Left renal pelvis (tissue), 4 donors: ENCODE measurements at regions not wholly inside any gene's neighbourhood (a gene's known extent, or its start where the extent isn't known, plus 50 kb on each side); places are given as distances from the start of the nearest gene placed in this dataset.
"Not testable (repeated sequence)": the region's sequence is repeated elsewhere in the genome, so short reads cannot be mapped to it uniquely, and the experiment has no call there.

Source experiments
- DNase-seq, 4 donors: peaks; one replicate each; pipeline ENCODE4 v3.0.0-alpha.2; 2013; ENCODE audit warnings: low read depth in 4 of 4, low spot score in 3 of 4

- no peak for DNase-seq
These were observed 183.4 kb upstream of the SULF2 start for GRCh38 chr20:47968541-47969310.

- no peak for DNase-seq
These were observed 178.9 kb upstream of the SULF2 start for GRCh38 chr20:47964149-47964548.

DNA sequence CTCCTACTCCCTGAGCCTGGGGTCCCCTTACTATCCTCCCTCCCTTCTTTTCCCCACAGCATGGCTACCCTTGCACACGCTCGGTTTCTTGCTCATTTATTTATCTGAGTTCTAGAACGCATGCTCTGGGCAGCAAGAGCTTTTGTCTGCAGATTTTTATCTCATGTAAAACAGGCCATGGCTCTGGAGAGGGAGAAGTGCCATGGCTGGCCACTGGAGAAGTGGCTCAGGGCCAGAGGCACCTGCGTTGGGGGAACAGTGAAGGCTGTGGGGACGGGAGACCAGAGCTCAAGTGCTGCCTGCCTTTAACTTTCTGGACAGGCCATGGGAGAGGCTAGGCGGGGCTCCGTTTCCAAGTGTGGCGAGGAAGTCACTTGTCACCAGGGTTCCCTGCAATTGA is 177.7 kb upstream of the SULF2 start:
- no peak for DNase-seq

- no peak for DNase-seq
These were observed 177.1 kb upstream of the SULF2 start for GRCh38 chr20:47962286-47962963.

DNA sequence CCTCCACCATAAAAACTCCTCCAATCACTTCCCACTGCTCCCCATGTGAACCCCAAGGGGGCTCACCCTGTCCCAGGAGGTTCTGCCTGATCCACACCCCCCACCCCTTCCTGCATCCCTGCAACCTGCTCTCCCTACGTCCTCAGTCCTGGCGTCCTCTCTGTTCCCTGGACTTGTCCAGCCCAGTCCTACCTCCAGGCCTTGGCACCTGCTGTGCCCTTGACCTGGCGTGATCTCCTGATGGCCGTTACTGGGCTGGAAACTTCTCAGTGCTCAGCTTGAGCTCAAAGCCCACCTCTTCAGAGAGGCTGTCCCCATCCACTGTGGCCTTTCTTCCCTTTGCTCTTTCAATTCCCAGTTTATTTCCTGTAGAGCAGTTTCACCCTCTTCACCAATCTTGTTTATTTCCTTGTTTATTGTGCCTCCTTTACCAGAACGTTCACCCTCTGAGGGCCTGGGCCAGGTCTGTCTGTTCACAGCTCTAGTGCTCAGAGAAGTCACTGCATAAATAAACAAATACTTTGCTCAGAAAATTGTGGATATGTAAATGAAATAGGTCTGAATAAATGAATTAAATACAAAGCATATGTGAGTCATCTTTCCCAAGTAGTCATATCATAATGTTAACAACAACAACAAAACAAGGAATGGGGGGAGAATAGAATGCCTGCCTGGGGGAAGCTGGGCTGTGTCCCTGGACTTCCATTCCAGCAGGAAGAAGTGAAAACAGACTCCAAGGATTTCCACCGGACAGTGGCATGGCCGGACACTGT is 175.7 kb upstream of the SULF2 start:
- DNase-seq: no peak

DNA sequence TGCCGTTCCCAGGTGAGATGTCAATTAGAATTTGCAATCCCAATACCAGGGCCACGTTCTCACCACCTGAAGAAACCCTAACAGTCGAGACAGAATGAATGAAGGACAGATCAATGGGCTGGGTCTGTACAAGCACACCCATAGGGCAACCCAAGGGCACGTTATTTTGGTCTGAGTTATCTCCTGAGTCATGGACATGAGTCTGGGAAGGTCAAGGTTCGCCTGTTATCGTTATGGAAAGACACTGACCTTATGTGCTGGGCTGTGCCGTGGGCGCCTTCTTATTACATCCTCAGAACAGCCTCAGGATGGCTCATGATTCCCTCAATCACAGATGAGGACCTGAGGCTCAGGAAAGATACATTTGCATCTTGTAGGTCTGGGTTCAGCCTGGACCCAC is 175.0 kb upstream of the SULF2 start:
- no peak for DNase-seq

GRCh38 chr20:47957989-47958801 is 172.9 kb upstream of the SULF2 start:
- not testable (repeated sequence) for DNase-seq

GRCh38 chr20:47957135-47957534 is 171.9 kb upstream of the SULF2 start:
- DNase-seq: no peak

- no peak for DNase-seq
These were observed 171.2 kb upstream of the SULF2 start for GRCh38 chr20:47956268-47956995.

DNA sequence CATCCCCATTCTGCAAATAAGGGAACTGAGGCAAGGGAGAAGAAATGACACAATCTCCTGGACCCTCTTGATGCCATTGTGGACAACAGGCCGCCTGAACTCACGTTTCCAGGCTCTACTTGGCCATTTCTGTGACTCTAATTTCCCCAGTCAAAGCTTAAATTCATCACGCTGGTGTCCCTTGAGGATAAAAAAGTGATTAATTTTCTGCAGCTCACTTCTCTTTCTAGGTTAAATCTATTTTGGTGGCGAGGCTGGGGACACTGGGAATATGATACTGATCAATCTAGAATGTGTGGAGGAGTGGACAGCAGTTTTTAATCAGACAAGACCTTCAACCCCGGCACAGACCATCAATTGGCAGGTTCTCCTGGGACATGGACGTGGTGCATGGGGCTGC is 168.2 kb upstream of the SULF2 start:
- no peak for DNase-seq

DNA sequence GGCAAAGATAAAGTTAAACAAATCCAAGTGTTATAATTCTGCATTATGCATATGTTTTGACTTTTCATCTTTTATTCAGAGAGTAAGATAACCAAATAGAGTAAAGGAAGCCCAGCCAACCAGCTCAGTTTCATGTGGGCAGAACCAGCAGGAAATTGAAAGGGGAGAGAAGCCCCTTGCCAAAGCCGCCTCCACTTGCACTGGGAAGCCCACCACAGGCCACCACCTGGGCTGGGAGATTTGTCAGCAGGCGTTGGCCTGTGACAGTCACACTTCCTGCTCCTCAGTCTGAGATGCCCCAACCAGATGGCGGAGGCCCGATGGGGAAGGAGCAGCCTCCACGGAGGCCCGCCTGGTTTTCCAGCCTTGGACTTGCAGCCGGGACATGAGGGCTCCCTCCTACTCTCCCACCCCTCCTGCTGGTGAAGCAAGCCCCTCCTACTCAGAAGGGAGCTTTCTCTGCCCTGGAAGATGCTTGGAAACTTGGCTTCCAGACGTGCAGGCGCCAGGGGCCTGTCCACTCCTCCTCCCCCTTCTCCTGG is 166.8 kb upstream of the SULF2 start:
- DNase-seq: no peak

DNA sequence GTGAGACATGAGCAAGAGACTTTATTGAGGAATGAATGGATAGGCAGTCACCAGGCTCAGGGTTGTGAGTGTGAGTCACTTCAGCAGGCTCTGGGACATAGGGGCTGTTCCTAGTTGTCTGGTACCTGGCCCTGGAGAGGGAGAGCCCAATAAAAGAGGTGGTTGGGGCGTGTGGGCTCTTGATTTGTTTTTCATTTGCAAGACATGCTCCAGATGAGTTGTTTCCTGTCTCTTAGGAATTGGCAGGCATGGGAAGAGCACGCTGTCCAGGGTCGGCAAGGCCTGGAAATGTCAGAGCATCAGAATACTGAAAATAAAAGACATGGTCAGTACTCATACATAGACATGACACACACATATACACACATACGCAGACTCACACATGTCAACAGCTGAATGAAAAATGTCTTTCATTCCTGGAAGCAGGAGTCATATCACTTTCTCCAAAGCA is 166.3 kb upstream of the SULF2 start:
- DNase-seq: no peak

GRCh38 chr20:47950913-47951283 is 165.6 kb upstream of the SULF2 start:
- no peak for DNase-seq

DNA sequence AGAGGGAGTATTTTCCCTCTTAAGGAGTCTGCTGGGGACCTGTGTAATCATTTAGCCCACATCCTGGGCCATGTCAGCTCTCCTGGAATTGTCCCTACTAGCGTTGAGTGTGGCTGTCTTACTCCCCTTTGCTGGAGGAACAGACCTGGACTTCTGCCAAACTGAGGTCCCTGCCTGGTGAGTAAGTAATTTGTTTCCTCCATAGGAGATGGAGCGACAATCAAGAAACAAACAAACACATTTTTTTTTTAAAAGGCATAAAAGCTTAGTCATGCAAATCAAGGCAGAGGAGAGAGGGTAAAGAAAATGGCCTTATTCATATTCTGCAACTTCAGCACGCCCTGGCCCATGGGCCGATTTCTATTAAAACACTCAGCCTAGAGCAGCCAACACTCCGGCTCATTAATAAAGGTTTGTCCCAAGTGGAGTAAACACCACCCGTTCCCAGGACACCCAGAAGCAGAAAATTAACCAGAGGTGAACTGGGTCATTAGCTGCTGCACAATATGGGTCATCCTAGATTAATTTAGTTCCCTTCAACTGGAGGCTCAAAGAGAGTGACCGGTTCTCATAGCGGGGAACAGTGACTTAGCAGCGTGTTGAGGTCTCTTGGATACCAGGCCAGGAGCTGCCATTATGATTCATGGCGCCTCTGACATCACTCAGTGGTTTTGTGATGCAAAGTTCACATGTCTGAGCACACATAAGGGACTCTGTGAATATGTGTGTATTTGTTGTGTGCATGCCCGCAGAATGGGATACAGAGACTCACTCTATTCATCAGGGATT is 165.0 kb upstream of the SULF2 start:
- peak in 2 of 4 donors; percentile 48 to 58 for DNase-seq

GRCh38 chr20:47949230-47949629 is 163.9 kb upstream of the SULF2 start:
- no peak for DNase-seq

GRCh38 chr20:47944682-47945081 is 159.4 kb upstream of the SULF2 start:
- no peak for DNase-seq

GRCh38 chr20:47941869-47942268 is 156.6 kb upstream of the SULF2 start:
- DNase-seq: no peak

DNA sequence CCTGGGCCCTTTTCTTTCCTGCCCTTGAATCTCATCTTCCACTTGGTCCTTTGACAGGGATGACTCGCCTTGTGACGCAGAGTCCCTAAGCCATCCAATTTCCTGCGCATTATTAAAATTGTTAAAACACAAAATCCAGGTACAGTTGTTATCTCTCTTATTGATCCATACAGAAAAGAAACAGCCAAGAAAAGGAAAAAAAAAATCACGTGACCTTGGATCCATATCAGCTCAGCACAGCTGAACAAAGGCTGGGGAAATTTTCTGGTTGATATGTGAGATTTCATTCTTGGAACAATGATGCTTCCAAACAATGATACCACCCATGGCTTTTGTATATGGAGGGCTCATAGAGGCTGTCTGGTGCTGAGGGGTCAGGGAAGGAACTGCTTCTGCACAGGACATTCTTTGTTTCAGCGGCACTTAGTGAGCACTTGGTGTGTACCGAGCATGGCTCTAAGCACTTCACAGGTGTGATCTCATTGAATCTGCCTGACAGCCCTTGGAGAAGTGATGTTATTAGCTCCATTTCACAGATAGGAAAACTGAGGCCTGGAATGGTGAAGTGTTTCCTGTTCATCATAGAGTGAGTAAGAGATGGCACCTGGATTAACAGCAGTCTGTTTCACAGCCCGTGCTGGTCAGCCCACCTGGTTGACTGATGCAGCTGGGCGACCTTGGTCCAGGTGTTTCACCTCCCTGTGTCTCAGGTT is 155.0 kb upstream of the SULF2 start:
- no peak for DNase-seq
